SK-N-MC (cell line): ENCODE measurements at regions not wholly inside any gene's neighbourhood (a gene's known extent, or its start where the extent isn't known, plus 50 kb on each side); places are given as distances from the start of the nearest gene placed in this dataset.

Experiments
- DNase-seq: peaks from one replicate; pipeline ENCODE4 v3.0.0-alpha.2; 2011; ENCODE audit warnings: low read depth, low spot score
- H3K27ac ChIP-seq: fragments of 200-600 bp; sonication (generic); 2 replicates; pipeline ENCODE4 v1.5.1; 2016; ENCODE audit warnings: mixed run types
- H3K36me3 ChIP-seq: fragments of 200-600 bp; sonication (generic); 2 replicates; pipeline ENCODE4 v1.6.1; 2017; ENCODE audit warnings: antibody characterized with exemption, low read length, mixed read lengths; ENCODE audit not compliant: insufficient read depth
- H3K4me3 ChIP-seq: fragments of 200-600 bp; sonication (generic); 2 replicates; pipeline ENCODE4 v1.5.1; 2016
- H3K9ac ChIP-seq: fragments of 200-600 bp; sonication (generic); 2 replicates; pipeline ENCODE4 v1.8.0; 2017; ENCODE audit warnings: mixed run types, mixed read lengths; ENCODE audit not compliant: insufficient read length
- H3K9me3 ChIP-seq: fragments of 200-600 bp; sonication (generic); 2 replicates; pipeline ENCODE4 v1.6.1; 2017; ENCODE audit warnings: low read depth, mild to moderate bottlenecking, antibody characterized with exemption, low read length, moderate library complexity, mixed read lengths
- EZH2 ChIP-seq: fragments of 200-600 bp; sonication (generic); IDR thresholded peaks from one replicate; pipeline ENCODE4 v1.6.1; 2017; ENCODE audit warnings: antibody characterized with exemption
- FOXP2 ChIP-seq: optimal IDR thresholded peaks from 2 replicates; pipeline ENCODE3; 2011; ENCODE audit warnings: mild to moderate bottlenecking, moderate library complexity; ENCODE audit not compliant: insufficient read depth; ENCODE audit errors: extremely low read length, control extremely low read depth
- POLR2AphosphoS5 ChIP-seq: IDR thresholded peaks from 2 replicates; pipeline ENCODE4 v1.6.1; 2012; ENCODE audit warnings: mild to moderate bottlenecking, low read depth, low read length, borderline replicate concordance

DNA sequence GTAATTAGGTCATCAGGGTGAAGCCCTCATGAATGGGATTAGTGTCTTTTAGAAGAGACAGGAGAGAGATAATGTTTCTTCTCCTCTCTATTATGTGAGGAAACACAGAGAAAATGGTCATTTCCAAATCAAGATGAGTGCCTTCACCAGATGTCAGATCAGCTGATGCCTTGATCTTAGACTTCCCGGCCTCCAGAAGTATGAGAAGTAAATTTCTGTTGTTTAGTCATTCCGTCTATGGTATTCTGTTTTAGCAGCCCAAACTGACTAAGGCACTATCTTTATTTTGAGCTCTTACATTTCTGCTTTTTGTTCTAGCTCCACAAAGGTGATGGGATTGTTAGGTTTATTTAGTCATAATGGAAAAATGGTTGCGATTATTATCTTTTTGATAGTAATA lies 273.2 kb upstream of the GADL1 start:
- Histone ChIP-seq H3K27ac (no peak overlapping the region), H3K9me3 (no peaks in the 10 kb centered on the region), H3K36me3 (no peaks in the 10 kb centered on the region), H3K9ac (no peak overlapping the region), H3K4me3 (no peak overlapping the region)
- TF ChIP-seq EZH2, result no peak
- DNase-seq, result no peak

DNA sequence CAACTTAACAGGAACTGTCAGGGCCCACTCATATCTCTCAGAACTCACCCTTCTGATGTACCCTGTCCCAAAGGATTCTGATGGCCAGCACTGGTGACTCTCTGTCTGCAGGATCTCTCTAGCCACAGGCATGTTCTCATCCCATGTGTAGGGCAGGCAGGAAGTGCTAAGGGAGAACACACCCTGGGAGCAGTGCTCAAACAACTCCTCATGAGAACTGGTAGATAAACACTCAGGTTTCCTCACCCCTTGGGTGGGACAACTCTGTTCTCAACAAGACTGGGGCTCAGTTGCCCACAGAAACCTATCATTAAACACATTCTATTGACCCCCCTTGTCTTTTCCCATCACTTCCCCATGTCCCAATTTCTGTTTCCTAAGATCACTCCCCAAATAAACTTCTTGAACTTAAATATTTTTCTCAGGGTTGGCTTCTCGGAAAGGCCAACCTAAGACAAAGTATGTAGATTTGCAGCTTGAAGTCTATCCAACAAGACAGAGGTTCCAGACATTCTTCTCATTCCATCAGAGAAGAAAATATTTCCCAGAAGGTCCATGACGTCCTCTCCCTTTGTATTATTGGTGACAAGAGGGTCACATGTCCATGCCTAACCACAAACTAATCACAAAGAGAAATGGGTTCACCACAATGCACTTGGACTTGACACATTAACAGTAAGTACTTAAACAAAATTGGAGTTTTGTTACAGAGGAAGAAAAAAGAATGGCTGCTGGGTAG lies 276.6 kb upstream of the GADL1 start:
- Histone ChIP-seq H3K27ac (no peak overlapping the region), H3K4me3 (no peak overlapping the region), H3K9ac (no peak overlapping the region), H3K9me3 (no peaks in the 10 kb centered on the region), H3K36me3 (no peaks in the 10 kb centered on the region)
- no peak for DNase-seq
- TF ChIP-seq FOXP2, result no peak
- TF ChIP-seq EZH2, result no peak
- no peak for TF ChIP-seq POLR2AphosphoS5

DNA sequence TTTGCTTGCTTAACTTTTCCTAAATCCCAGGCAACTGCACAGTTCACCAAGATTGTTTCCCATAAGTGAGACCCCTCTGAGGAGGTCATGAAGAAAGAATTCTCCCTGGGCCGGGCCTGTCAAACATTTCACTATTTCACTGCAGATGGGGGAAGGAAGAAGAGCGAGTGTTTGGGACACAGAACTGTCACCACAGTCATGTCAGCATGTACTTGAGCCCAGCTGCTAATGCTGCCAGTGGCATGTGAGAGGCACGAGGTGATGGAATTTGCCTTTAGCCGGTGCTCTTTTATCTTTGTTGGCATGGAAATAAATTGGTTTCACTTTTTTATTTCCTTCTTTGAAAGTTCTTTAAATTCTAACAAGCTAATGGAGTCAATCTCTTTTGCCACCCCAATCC lies 277.9 kb upstream of the GADL1 start:
- no peak overlapping the region for H3K27ac ChIP-seq
- H3K9me3 ChIP-seq, result no peaks in the 10 kb centered on the region
- H3K9ac ChIP-seq, result no peak overlapping the region
- TF ChIP-seq FOXP2 (no peak), EZH2 (no peak), POLR2AphosphoS5 (no peak)
- no peak for DNase-seq
- no peaks in the 10 kb centered on the region for H3K36me3 ChIP-seq
- no peak overlapping the region for H3K4me3 ChIP-seq

DNA sequence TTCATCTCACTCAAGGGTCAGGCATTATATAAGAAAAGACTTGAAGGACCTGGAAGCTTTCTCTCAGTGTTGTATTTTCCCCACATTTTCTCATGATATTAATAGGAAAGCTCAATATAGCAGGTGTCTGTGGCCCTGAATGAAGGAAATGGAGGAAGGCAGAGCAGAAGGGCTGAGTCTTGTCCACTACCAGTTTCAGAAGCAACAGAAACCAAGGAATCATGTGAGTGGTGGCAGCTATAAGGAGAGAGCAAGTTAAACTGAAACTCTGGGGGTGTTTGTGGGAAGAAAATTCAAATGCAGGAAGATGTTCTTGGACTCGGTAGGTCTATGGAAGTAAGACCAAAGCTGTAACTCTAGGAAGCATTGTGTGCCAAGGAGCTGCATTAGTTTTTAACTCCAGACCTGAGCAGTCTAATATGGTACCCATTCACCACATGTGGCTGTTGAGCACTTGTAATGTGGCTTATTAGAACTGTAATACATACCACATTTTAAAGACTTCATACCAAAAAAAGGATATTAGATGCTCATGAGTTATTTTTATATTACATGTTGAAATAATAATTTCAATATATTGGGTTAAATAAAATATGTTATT lies 278.8 kb upstream of the GADL1 start:
- TF ChIP-seq POLR2AphosphoS5, result no peak
- H3K36me3 ChIP-seq, result no peaks in the 10 kb centered on the region
- H3K9ac ChIP-seq, result no peak overlapping the region
- DNase-seq, result no peak
- H3K4me3 ChIP-seq, result no peak overlapping the region
- no peaks in the 10 kb centered on the region for H3K9me3 ChIP-seq
- no peak overlapping the region for H3K27ac ChIP-seq

DNA sequence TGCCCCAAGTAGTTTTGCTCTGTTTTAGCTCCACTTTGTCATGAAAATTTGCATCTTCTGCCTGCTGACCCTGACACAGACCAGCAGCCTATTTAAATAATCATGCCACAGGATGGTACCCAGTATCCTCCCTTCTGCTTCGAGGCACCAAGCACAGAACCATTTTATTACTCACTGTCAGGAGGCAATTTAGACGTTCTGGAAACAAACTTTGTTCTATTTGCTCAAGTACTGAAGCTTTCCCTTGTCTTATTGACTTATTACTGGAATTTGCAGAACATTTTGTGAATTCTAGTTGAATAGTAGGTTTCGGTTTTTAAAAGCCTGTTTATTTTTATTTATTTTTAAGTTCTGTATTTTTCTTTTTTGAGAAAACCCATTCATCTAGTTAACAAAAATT lies 279.6 kb upstream of the GADL1 start:
- DNase-seq, result no peak
- TF ChIP-seq POLR2AphosphoS5, result no peak
- no peak for TF ChIP-seq EZH2
- TF ChIP-seq FOXP2, result no peak

DNA sequence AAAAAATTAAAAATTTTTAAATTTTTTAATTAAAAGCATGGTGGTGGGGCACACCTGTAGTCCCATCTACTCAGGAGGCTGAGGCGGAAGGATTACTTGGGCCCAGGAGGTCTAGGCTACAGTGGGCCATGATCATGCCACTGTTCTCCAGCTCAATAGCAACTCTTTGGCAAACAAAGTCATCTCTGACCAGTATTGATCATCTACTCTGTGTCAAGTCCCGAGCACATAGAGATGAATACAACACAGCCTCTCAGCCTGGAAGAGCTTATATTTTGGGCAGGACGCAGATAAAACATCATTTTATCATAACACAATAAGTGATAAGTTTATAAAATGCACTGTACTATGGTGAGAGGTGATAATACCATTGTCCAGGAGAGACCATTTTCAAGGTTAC lies 281.6 kb upstream of the GADL1 start:
- DNase-seq, result no peak
- Histone ChIP-seq H3K4me3 (no peak overlapping the region), H3K27ac (no peak overlapping the region), H3K9me3 (no peaks in the 10 kb centered on the region), H3K9ac (no peak overlapping the region), H3K36me3 (no peaks in the 10 kb centered on the region)
- no peak for TF ChIP-seq EZH2
- TF ChIP-seq POLR2AphosphoS5, result no peak
- no peak for TF ChIP-seq FOXP2

More for the DNA sequence above, 279.6 kb upstream of the GADL1 start:
- Histone ChIP-seq H3K36me3 (no peaks in the 10 kb centered on the region), H3K9me3 (no peaks in the 10 kb centered on the region), H3K27ac (no peak overlapping the region), H3K4me3 (no peak overlapping the region), H3K9ac (no peak overlapping the region)

DNA sequence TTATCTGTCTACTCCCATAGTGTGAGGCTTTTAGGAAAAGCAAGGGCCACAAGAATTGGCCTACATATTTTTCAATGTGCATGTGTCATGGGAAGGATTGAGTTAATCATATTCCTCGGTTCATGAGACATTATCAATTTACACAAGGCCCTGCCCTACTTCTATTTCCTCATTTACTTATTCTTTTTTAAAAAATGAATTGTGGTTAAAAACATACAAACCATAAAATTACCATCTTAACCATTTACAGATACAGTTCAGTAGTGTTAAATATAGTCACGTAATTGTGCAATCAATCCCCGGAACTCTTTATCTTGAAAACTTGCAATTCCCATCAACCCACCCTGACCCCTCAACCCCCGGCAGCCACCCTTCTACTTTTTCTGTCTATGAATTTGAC lies 284.0 kb upstream of the GADL1 start:
- no peak overlapping the region for H3K9ac ChIP-seq
- H3K9me3 ChIP-seq, result no peaks in the 10 kb centered on the region
- no peak for TF ChIP-seq POLR2AphosphoS5
- no peak for TF ChIP-seq EZH2
- TF ChIP-seq FOXP2, result no peak
- H3K36me3 ChIP-seq, result no peaks in the 10 kb centered on the region
- DNase-seq, result no peak
- H3K4me3 ChIP-seq, result no peak overlapping the region
- H3K27ac ChIP-seq, result no peak overlapping the region

DNA sequence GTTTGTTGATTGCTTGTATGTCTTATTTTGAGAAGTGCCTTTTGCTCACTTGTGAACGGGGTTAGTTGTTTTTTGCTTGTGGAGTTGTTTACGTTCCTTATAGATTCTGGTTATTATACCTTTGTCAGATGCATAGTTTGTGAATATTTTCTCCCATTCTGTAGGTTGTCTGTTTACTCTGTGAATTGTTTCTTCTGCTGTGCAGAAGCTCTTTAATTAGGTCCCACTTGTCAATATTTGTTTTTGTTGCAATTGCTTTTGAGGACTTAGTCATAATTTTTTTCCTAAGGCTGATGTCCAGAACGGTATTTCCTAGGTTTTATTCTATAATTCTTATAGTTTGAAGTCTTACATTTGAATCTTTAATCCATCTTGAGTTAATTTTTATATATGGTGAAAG lies 285.3 kb upstream of the GADL1 start:
- Histone ChIP-seq H3K36me3 (no peaks in the 10 kb centered on the region), H3K9me3 (no peaks in the 10 kb centered on the region), H3K27ac (no peak overlapping the region), H3K4me3 (no peak overlapping the region), H3K9ac (no peak overlapping the region)
- TF ChIP-seq POLR2AphosphoS5 (no peak), FOXP2 (no peak), EZH2 (no peak)
- DNase-seq, result no peak

DNA sequence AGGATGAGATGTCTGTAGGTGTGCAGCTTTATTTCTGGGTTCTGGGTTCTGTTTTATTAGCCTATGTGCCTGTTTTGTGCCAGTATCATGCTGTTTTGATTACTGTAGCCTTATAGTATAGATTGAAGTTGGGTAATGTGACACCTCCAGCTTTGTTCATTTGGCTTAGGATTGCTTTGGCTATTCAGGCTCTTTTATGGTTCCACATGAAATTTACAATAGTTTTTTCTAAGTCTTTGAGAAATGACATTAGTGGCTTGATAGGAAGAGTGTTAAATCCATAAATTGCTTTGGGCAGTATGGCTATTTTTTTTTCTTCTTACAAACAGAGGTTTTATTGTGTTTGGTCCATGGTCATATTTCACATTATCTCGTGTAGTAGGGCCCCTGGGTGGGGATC lies 285.8 kb upstream of the GADL1 start:
- no peaks in the 10 kb centered on the region for H3K9me3 ChIP-seq
- TF ChIP-seq EZH2, result no peak
- no peak overlapping the region for H3K4me3 ChIP-seq
- DNase-seq, result no peak
- no peak overlapping the region for H3K27ac ChIP-seq
- H3K36me3 ChIP-seq, result no peaks in the 10 kb centered on the region
- no peak overlapping the region for H3K9ac ChIP-seq
